K562 (cell line): ENCODE measurements at regions not wholly inside any gene's neighbourhood (a gene's known extent, or its start where the extent isn't known, plus 50 kb on each side); places are given as distances from the start of the nearest gene placed in this dataset.

Source experiments
- ATAC-seq: fragments of 200-7000 bp; cut with Tn5 transposase; 3 replicates; pipeline ENCODE4 v1.9.1; 2020; ENCODE audit warnings: moderate library complexity
- BruUV-seq: library from RNA; stranded (reverse); fragments of 400-500 nt; replicated peaks from 2 replicates; lab custom pipeline; 2021; lab: Mats Ljungman, UMichigan
- CTCF ChIA-PET: fragments of 300-600 bp; formaldehyde crosslinking; extraction: SDS; loops from one replicate; lab custom pipeline; 2021; ENCODE audit warnings: low intra/inter-chr PET ratio; lab: Yijun Ruan, JAX
- POLR2A ChIA-PET: fragments of 300-600, 350-650 bp; sonication (Branson Sonifier 250); formaldehyde crosslinking; extraction: SDS; loops from one replicate; lab custom pipeline; 2021; ENCODE audit warnings: antibody characterized with exemption, inconsistent platforms; lab: Yijun Ruan, JAX
- DNase-seq, 4 experiments: peaks; one replicate each; pipeline versions ENCODE4 v3.0.0 to v3.0.0-alpha.2; 2011 to 2018; ENCODE audit warnings: low spot score in 3 of 4, mixed read lengths in 3 of 4; ENCODE audit errors: extremely low read depth in 1 of 4
- FAIRE-seq: peaks from 2 replicates; lab custom pipeline; 2011; peaks lifted over from hg19 to GRCh38; lab: Jason Lieb, UNC
- H2AFZ ChIP-seq: 2 replicates; pipeline ENCODE4 v1.6.0; 2011; ENCODE audit warnings: low read depth, low read length, control low read depth, inconsistent platforms
- H3K27ac ChIP-seq: fragments of 200-600 bp; 3 replicates; pipeline ENCODE4 v1.8.0; 2011; ENCODE audit warnings: low read depth, mild to moderate bottlenecking, control low read depth, inconsistent platforms, low read length, moderate library complexity, mixed read lengths; ENCODE audit errors: extremely low read depth
- H3K27me3 ChIP-seq, 2 experiments: fragments of 300-600 bp in 1 of 2; 2 replicates in 1 of 2; 3 replicates in 1 of 2; pipeline versions ENCODE4 v1.6.0 to v1.8.0; 2011; ENCODE audit warnings: inconsistent platforms in 2 of 2, low read length in 2 of 2, mild to moderate bottlenecking in 1 of 2, mixed read lengths in 1 of 2, moderate library complexity in 1 of 2; ENCODE audit not compliant: control insufficient read depth in 2 of 2, insufficient read depth in 2 of 2
- H3K36me3 ChIP-seq: fragments of 300-600 bp; 3 replicates; pipeline ENCODE4 v1.8.0; 2011; ENCODE audit warnings: mild to moderate bottlenecking, low read length, inconsistent platforms; ENCODE audit not compliant: control insufficient read depth, insufficient read depth
- H3K4me1 ChIP-seq, 2 experiments: fragments of 200-600 bp in 1 of 2; replicated peaks in 1 of 2; 2 replicates in 1 of 2; 3 replicates in 1 of 2; pipeline versions ENCODE4 v1.5.1 to v1.8.0; 2011; ENCODE audit warnings: inconsistent platforms in 2 of 2, low read length in 2 of 2, mild to moderate bottlenecking in 1 of 2, mixed read lengths in 1 of 2, moderate library complexity in 1 of 2; ENCODE audit not compliant: control insufficient read depth in 2 of 2, insufficient read depth in 2 of 2
- H3K4me2 ChIP-seq: 2 replicates; pipeline ENCODE4 v1.6.1; 2011; ENCODE audit warnings: low read length, control low read depth, inconsistent platforms, mixed read lengths; ENCODE audit not compliant: insufficient read depth
- H3K4me3 ChIP-seq: fragments of 200-600 bp; sonication (generic), shearing (Covaris generic); 2 replicates; pipeline ENCODE4 v1.5.1; 2016; ENCODE audit warnings: control low read depth, inconsistent platforms
- H3K79me2 ChIP-seq: fragments of 200-600 bp; 3 replicates; pipeline ENCODE4 v1.8.0; 2011; ENCODE audit warnings: low read length, inconsistent platforms; ENCODE audit not compliant: control insufficient read depth, insufficient read depth
- H3K9ac ChIP-seq, 2 experiments: 2 replicates each; pipeline versions ENCODE4 v1.6.0 to v1.6.1; 2011; ENCODE audit warnings: low read depth in 2 of 2, low read length in 2 of 2, control low read depth in 1 of 2, inconsistent platforms in 1 of 2, mild to moderate bottlenecking in 1 of 2, mixed read lengths in 1 of 2; ENCODE audit not compliant: insufficient read depth in 1 of 2
- H3K9me1 ChIP-seq: one replicate; pipeline ENCODE4 v1.6.0; 2011; ENCODE audit warnings: inconsistent platforms, mild to moderate bottlenecking, low read length, moderate library complexity; ENCODE audit not compliant: control insufficient read depth, insufficient read depth
- H3K9me3 ChIP-seq: replicated peaks from 2 replicates; pipeline ENCODE4 v1.5.1; 2011; ENCODE audit warnings: low read depth, low read length, inconsistent platforms; ENCODE audit not compliant: control insufficient read depth, insufficient read depth
- H4K20me1 ChIP-seq: replicated peaks from 2 replicates; pipeline ENCODE4 v1.6.1; 2011; ENCODE audit warnings: low read length, inconsistent platforms, mixed read lengths; ENCODE audit not compliant: control insufficient read depth, insufficient read depth
- CBX1 ChIP-seq: sonication (generic); IDR thresholded peaks from 2 replicates; pipeline ENCODE4 v1.6.1; 2016; ENCODE audit warnings: antibody characterized with exemption, low read depth, mild to moderate bottlenecking
- E2F3 ChIP-seq: fragments of 250-450 bp; sonication (Bioruptor Pico); IDR thresholded peaks from 2 replicates; pipeline ENCODE4 v1.4.0; 2020; ENCODE audit warnings: mild to moderate bottlenecking
- EWSR1 ChIP-seq: fragments of 450-650 bp; IDR thresholded peaks from 2 replicates; pipeline ENCODE4 v1.6.1; 2018; ENCODE audit warnings: borderline replicate concordance, mild to moderate bottlenecking, low read depth, moderate library complexity; ENCODE audit not compliant: partially characterized antibody
- HIVEP1 ChIP-seq: fragments of 250-450 bp; sonication (Bioruptor Pico); IDR thresholded peaks from 2 replicates; pipeline ENCODE4 v1.4.0; 2020; ENCODE audit warnings: mild to moderate bottlenecking
- KLF10 ChIP-seq: fragments of 250-450 bp; sonication (Bioruptor Pico); IDR thresholded peaks from 2 replicates; pipeline ENCODE4 v1.6.1; 2021; ENCODE audit warnings: matching md5 sums
- MAFG ChIP-seq: fragments of 450-650 bp; conservative IDR thresholded peaks from 2 replicates; pipeline ENCODE4 v1.6.1; 2016; ENCODE audit warnings: missing genetic modification characterization, missing compliant biosample characterization
- MEIS2 ChIP-seq: fragments of 450-650 bp; IDR thresholded peaks from 2 replicates; pipeline ENCODE4 v1.6.1; 2014; ENCODE audit warnings: mild to moderate bottlenecking; ENCODE audit not compliant: partially characterized antibody
- PURB ChIP-seq: sonication (generic); formaldehyde crosslinking; IDR thresholded peaks from 2 replicates; pipeline ENCODE4 v1.9.0; 2021; ENCODE audit warnings: low read depth, mild to moderate bottlenecking, missing genetic modification reagents
- SAFB2 ChIP-seq: fragments of 200-400 bp; formaldehyde crosslinking; IDR thresholded peaks from 2 replicates; pipeline ENCODE4 v1.6.1; 2018; ENCODE audit warnings: borderline replicate concordance, low read length, low read depth, moderate library complexity; ENCODE audit not compliant: severe bottlenecking
- SIN3B ChIP-seq: fragments of 450-650 bp; IDR thresholded peaks from 2 replicates; pipeline ENCODE4 v1.6.1; 2017; ENCODE audit warnings: low read depth, mild to moderate bottlenecking, moderate library complexity
- SUPT5H ChIP-seq: fragments of 450-650 bp; IDR thresholded peaks from 2 replicates; pipeline ENCODE4 v1.6.1; 2016
- ZBTB1 ChIP-seq: sonication (generic); formaldehyde crosslinking; IDR thresholded peaks from 2 replicates; pipeline ENCODE4 v1.8.1; 2023; ENCODE audit warnings: missing genetic modification reagents, low read depth, mild to moderate bottlenecking, borderline replicate concordance
- ZFP36 ChIP-seq: fragments of 150-350 bp; IDR thresholded peaks from 2 replicates; pipeline ENCODE4 v1.6.1; 2018; ENCODE audit warnings: low read length, low read depth; ENCODE audit not compliant: partially characterized antibody
- ZNF197 ChIP-seq: fragments of 200-800 bp; sonication (Bioruptor generic); IDR thresholded peaks from 2 replicates; pipeline ENCODE4 v1.6.1; 2016; ENCODE audit warnings: low read depth, missing genetic modification characterization, missing compliant biosample characterization
- ZNF316 ChIP-seq: fragments of 450-650 bp; IDR thresholded peaks from 2 replicates; pipeline ENCODE4 v1.6.1; 2016
- WGBS: fragments of 100-300 bp; shearing (Covaris generic); methylation state at CpG from one replicate; pipeline ENCODE4 v1.1.6; 2016; ENCODE audit warnings: low coverage, mixed read lengths; ENCODE audit not compliant: insufficient coverage; ENCODE audit errors: missing lambda C conversion rate; 5-methylcytosine and 5-hydroxymethylcytosine counted together
- in situ Hi-C: fragments of 300-500 bp; cut with MboI; formaldehyde crosslinking; loops from 4 replicates; pipeline ENCODE4 v1.15.0; 2018; ENCODE audit warnings: inconsistent platforms, mixed read lengths
- intact Hi-C: fragments of 100-400 bp; cut with micrococcal nuclease; formaldehyde crosslinking; loops from 2 replicates; pipeline ENCODE4 v1.14.2; 2022
- TF ChIP-seq, protein P1 (sequence below): fragments of 250-450 bp; sonication (Bioruptor Pico); IDR thresholded peaks from 2 replicates; pipeline ENCODE4 v1.8.0; 2022; ENCODE audit warnings: inconsistent platforms
- TF ChIP-seq, protein P2 (sequence below): fragments of 450-650 bp; IDR thresholded peaks from 2 replicates; pipeline ENCODE4 v1.6.1; 2016; ENCODE audit warnings: borderline replicate concordance

DNA sequence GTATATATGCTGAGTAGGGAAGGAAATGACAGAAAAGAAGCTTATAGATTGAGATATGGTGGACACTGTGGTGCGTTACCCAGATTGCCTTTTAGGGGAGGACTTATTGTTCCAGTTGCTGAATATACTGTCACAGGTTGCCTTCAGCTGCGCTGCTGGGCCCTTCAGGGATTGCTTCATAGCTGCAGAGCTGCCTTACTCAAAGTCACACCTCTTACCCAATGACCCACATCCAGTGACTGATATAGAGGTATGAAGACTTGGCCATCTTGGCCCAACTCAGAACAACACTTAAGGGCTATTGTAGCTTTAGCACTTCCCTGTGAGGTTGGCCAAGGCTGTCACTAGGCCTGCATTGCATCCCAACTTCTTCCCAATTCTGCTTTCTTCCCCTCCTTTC lies 63.4 kb upstream of the TMEM164 start (continued):
- TF ChIP-seq, protein P1, sequence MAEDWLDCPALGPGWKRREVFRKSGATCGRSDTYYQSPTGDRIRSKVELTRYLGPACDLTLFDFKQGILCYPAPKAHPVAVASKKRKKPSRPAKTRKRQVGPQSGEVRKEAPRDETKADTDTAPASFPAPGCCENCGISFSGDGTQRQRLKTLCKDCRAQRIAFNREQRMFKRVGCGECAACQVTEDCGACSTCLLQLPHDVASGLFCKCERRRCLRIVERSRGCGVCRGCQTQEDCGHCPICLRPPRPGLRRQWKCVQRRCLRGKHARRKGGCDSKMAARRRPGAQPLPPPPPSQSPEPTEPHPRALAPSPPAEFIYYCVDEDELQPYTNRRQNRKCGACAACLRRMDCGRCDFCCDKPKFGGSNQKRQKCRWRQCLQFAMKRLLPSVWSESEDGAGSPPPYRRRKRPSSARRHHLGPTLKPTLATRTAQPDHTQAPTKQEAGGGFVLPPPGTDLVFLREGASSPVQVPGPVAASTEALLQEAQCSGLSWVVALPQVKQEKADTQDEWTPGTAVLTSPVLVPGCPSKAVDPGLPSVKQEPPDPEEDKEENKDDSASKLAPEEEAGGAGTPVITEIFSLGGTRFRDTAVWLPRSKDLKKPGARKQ = no peak
- TF ChIP-seq ZBTB1 (CRISPR knock-in tag) (no peak), KLF10 (CRISPR knock-in tag) (no peak), E2F3 (no peak), SUPT5H (no peak), ZFP36 (no peak), ZNF316 (no peak)
- TF ChIP-seq, protein P2, sequence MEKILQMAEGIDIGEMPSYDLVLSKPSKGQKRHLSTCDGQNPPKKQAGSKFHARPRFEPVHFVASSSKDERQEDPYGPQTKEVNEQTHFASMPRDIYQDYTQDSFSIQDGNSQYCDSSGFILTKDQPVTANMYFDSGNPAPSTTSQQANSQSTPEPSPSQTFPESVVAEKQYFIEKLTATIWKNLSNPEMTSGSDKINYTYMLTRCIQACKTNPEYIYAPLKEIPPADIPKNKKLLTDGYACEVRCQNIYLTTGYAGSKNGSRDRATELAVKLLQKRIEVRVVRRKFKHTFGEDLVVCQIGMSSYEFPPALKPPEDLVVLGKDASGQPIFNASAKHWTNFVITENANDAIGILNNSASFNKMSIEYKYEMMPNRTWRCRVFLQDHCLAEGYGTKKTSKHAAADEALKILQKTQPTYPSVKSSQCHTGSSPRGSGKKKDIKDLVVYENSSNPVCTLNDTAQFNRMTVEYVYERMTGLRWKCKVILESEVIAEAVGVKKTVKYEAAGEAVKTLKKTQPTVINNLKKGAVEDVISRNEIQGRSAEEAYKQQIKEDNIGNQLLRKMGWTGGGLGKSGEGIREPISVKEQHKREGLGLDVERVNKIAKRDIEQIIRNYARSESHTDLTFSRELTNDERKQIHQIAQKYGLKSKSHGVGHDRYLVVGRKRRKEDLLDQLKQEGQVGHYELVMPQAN = no peak

DNA sequence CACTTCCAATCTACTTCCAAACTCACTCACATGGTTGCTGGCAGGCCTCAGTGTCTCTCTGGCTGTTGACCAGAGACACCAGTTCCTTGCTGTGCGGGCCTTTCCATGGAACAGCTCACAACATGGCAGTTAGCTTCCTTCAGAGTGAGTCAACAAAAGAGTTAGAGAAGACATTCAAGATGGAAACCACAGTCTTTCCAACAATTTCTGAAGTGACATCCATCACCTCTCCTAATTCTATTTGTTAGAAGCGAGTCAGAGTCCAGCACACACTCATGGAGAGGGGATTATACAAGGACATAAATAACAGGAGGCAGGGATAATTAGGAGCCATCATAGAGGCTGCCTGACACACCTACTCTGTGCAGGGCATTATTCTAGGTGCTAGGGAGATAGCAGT lies 62.5 kb upstream of the TMEM164 start:
- Histone ChIP-seq H3K36me3 (no peaks in the 10 kb centered on the region), H3K9me3 (no peaks in the 10 kb centered on the region), H3K4me1 (peaks cover 9 to 31% of the 10 kb centered on the region in 2 experiments), H3K79me2 (no peaks in the 10 kb centered on the region), H2AFZ (peak overlapping the region; percentile 38), H3K27ac (no peak overlapping the region), H3K9me1 (no peaks in the 10 kb centered on the region), H3K4me2 (no peak overlapping the region), H3K9ac (no peak overlapping the region), H4K20me1 (no peaks in the 10 kb centered on the region), H3K27me3 (no peaks in the 10 kb centered on the region), H3K4me3 (no peak overlapping the region)
- ChIA-PET CTCF (no interaction called here), POLR2A (no interaction called here)
- no TSS peak for BruUV-seq
- 84% methylated on average over 2 of the region's 2 CpGs for WGBS
- DNase-seq (no peak), FAIRE-seq (no peak), ATAC-seq (no peak)
- in situ Hi-C loops = no loop called here
- intact Hi-C loops = no loop called here
- TF ChIP-seq MAFG (tag) = no peak
- TF ChIP-seq ZNF197 (CRISPR knock-in tag) = no peak
- TF ChIP-seq CBX1 = no peak
- TF ChIP-seq EWSR1 = no peak
- no peak for TF ChIP-seq SIN3B
- no peak for TF ChIP-seq PURB (CRISPR knock-in tag)
- no peak for TF ChIP-seq SAFB2
- no peak for TF ChIP-seq MEIS2
- TF ChIP-seq HIVEP1 (CRISPR knock-in tag) = no peak
